ENCODE measurements at regions not wholly inside any gene's neighbourhood (a gene's known extent, or its start where the extent isn't known, plus 50 kb on each side); places are given as distances from the start of the nearest gene placed in this dataset.

DNA sequence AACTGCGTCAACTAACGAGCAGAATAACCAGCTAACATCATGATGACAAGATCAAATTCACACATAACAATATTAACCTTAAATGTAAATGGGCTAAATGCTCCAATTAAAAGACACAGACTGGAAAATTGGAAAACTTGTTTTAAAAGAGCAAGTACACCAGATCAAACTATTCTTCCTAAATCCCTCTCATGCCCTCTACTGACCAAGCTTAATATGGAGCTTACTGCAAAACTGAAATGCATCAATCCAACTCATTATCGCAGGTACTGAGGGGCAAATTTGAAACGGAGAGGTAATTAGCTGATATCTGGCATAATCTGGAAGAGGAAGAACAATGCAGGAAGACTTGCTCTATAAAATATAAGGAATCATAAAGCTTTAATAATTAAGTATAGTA, 1223.8 kb downstream of the NXPH1 start (continued):
- TF ChIP-seq, protein P1, sequence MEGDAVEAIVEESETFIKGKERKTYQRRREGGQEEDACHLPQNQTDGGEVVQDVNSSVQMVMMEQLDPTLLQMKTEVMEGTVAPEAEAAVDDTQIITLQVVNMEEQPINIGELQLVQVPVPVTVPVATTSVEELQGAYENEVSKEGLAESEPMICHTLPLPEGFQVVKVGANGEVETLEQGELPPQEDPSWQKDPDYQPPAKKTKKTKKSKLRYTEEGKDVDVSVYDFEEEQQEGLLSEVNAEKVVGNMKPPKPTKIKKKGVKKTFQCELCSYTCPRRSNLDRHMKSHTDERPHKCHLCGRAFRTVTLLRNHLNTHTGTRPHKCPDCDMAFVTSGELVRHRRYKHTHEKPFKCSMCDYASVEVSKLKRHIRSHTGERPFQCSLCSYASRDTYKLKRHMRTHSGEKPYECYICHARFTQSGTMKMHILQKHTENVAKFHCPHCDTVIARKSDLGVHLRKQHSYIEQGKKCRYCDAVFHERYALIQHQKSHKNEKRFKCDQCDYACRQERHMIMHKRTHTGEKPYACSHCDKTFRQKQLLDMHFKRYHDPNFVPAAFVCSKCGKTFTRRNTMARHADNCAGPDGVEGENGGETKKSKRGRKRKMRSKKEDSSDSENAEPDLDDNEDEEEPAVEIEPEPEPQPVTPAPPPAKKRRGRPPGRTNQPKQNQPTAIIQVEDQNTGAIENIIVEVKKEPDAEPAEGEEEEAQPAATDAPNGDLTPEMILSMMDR (IDR thresholded peaks at IDR 0.05 in 2 of 3, conservative IDR thresholded peaks at IDR 0.05 in 1 of 3; ENCODE audit: borderline replicate concordance in 1 of 3, insufficient read depth in 1 of 3, low read depth in 2 of 3, low read length in 2 of 3), result no peak
- TF ChIP-seq TCF7L2 (IDR thresholded peaks at IDR 0.05; ENCODE audit: borderline replicate concordance, extremely low read depth, insufficient read depth, insufficient read length) (no peak), ELF1 (IDR thresholded peaks at IDR 0.05; ENCODE audit: borderline replicate concordance, low read depth) (no peak), JUND (IDR thresholded peaks at IDR 0.05) (no peak), ZNF274 (IDR thresholded peaks at IDR 0.05; ENCODE audit: low read depth, low read length) (no peak), SIN3A (IDR thresholded peaks at IDR 0.05; ENCODE audit: low read depth) (no peak)
- TF ChIP-seq, protein P2, sequence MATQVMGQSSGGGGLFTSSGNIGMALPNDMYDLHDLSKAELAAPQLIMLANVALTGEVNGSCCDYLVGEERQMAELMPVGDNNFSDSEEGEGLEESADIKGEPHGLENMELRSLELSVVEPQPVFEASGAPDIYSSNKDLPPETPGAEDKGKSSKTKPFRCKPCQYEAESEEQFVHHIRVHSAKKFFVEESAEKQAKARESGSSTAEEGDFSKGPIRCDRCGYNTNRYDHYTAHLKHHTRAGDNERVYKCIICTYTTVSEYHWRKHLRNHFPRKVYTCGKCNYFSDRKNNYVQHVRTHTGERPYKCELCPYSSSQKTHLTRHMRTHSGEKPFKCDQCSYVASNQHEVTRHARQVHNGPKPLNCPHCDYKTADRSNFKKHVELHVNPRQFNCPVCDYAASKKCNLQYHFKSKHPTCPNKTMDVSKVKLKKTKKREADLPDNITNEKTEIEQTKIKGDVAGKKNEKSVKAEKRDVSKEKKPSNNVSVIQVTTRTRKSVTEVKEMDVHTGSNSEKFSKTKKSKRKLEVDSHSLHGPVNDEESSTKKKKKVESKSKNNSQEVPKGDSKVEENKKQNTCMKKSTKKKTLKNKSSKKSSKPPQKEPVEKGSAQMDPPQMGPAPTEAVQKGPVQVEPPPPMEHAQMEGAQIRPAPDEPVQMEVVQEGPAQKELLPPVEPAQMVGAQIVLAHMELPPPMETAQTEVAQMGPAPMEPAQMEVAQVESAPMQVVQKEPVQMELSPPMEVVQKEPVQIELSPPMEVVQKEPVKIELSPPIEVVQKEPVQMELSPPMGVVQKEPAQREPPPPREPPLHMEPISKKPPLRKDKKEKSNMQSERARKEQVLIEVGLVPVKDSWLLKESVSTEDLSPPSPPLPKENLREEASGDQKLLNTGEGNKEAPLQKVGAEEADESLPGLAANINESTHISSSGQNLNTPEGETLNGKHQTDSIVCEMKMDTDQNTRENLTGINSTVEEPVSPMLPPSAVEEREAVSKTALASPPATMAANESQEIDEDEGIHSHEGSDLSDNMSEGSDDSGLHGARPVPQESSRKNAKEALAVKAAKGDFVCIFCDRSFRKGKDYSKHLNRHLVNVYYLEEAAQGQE (IDR thresholded peaks at IDR 0.05; ENCODE audit: low read depth), result no peak
